ENCODE measurements at regions not wholly inside any gene's neighbourhood (a gene's known extent, or its start where the extent isn't known, plus 50 kb on each side); places are given as distances from the start of the nearest gene placed in this dataset.
A peak's percentile ranks its signal among the peaks of the same experiment; 100 is the strongest.

GRCh38 chr11:27234043-27234668, 128.9 kb downstream of the CCDC34 start (continued):
- TF ChIP-seq KDM1A (IDR thresholded peaks at IDR 0.05) = peak; percentile 20 to 56; a peak in 1 of 4 replicates
- TF ChIP-seq CEBPG (CRISPR knock-in tag; IDR thresholded peaks at IDR 0.05) = no peak
- TF ChIP-seq CEBPG (tag; conservative IDR thresholded peaks at IDR 0.05 in 1 of 2, IDR thresholded peaks at IDR 0.05 in 1 of 2) = peak in 1 of 2 experiments; percentile 59; a peak in 2 of 4 replicates
- no peak for TF ChIP-seq L3MBTL2 (IDR thresholded peaks at IDR 0.05)
- TF ChIP-seq CHD2 (IDR thresholded peaks at IDR 0.05; ENCODE audit: low read depth, low read length) = no peak
- TF ChIP-seq BMI1 (IDR thresholded peaks at IDR 0.05; ENCODE audit: low read length) = no peak

- no peak for TF ChIP-seq ZNF165 (CRISPR knock-in tag; IDR thresholded peaks at IDR 0.05; ENCODE audit: borderline replicate concordance)
- no peak for TF ChIP-seq CTBP1 (IDR thresholded peaks at IDR 0.05; ENCODE audit: borderline replicate concordance)
- TF ChIP-seq HNRNPLL (IDR thresholded peaks at IDR 0.05; ENCODE audit: low read depth, low read length, poor library complexity, severe bottlenecking) = no peak
- no peak for TF ChIP-seq CEBPB (tag; IDR thresholded peaks at IDR 0.05)
- TF ChIP-seq HIVEP1 (CRISPR knock-in tag; IDR thresholded peaks at IDR 0.05) = no peak
- no peak for TF ChIP-seq ZBTB9 (CRISPR knock-in tag; IDR thresholded peaks at IDR 0.05)
- no peak for TF ChIP-seq RCOR1 (IDR thresholded peaks at IDR 0.05; ENCODE audit: borderline replicate concordance in 1 of 2, low read depth in 2 of 2, low read length in 2 of 2)
- TF ChIP-seq ZNF668 (CRISPR knock-in tag; IDR thresholded peaks at IDR 0.05) = no peak
- TF ChIP-seq KHSRP (IDR thresholded peaks at IDR 0.05) = no peak
- TF ChIP-seq CEBPZ (IDR thresholded peaks at IDR 0.05; ENCODE audit: borderline replicate concordance, low read depth, low read length) = no peak
- TF ChIP-seq CXXC5 (CRISPR knock-in tag; IDR thresholded peaks at IDR 0.05) = no peak
- TF ChIP-seq POLR2B (IDR thresholded peaks at IDR 0.05; ENCODE audit: low read depth, partially characterized antibody) = no peak
- TF ChIP-seq CAMTA2 (CRISPR knock-in tag; conservative IDR thresholded peaks at IDR 0.05) = no peak
- WGBS (ENCODE audit: insufficient coverage, low coverage, missing lambda C conversion rate) = 13% methylated on average over 3 of the region's 3 CpGs
- BruUV-seq (replicated peaks) = no TSS peak
- Histone ChIP-seq H3K9ac (ENCODE audit: insufficient read depth in 1 of 2, low read depth in 2 of 2, low read length in 2 of 2) (no peak overlapping the region; a peak in 1 of 4 replicates), H3K9me1 (ENCODE audit: control insufficient read depth, insufficient read depth, low read length) (no peaks in the 10 kb centered on the region), H3K4me2 (ENCODE audit: insufficient read depth, low read length) (no peak overlapping the region), H3K4me3 (no peak overlapping the region), H3K27ac (ENCODE audit: extremely low read depth, low read depth, low read length) (no peak overlapping the region), H4K20me1 (replicated peaks; ENCODE audit: control insufficient read depth, insufficient read depth, low read length) (no peaks in the 10 kb centered on the region), H2AFZ (ENCODE audit: low read depth, low read length) (no peak overlapping the region), H3K27me3 (ENCODE audit: control insufficient read depth in 2 of 2, insufficient read depth in 2 of 2, low read length in 2 of 2) (peaks cover 12 to 15% of the 10 kb centered on the region in 2 experiments; a peak in 3 of 5 replicates), H3K79me2 (ENCODE audit: control insufficient read depth, insufficient read depth, low read length) (no peaks in the 10 kb centered on the region), H3K4me1 (replicated peaks in 1 of 2; ENCODE audit: control insufficient read depth in 2 of 2, insufficient read depth in 2 of 2, low read length in 2 of 2) (peaks cover 0 to 3% of the 10 kb centered on the region in 2 experiments; a peak in 2 of 5 replicates), H3K9me3 (replicated peaks; ENCODE audit: control insufficient read depth, insufficient read depth, low read depth, low read length) (no peaks in the 10 kb centered on the region), H3K36me3 (ENCODE audit: control insufficient read depth, insufficient read depth, low read length) (no peaks in the 10 kb centered on the region)
- ATAC-seq (no peak; the same call in 2 of the 3 replicates), FAIRE-seq (no peak), DNase-seq (ENCODE audit: extremely low read depth in 1 of 4, low spot score in 3 of 4) (no peak)
- in situ Hi-C loops (cut with MboI) (no loop called here), intact Hi-C loops (cut with micrococcal nuclease) (no loop called here)
- CTCF ChIA-PET (ENCODE audit: low intra/inter-chr PET ratio) = no interaction called here
- POLR2A ChIA-PET = interaction anchor here (0.5 to 1.4 kb wide), 3 partner anchors 9 to 29 kb away, joined by 3 to 5 read pairs (median 3); no protein-coding TSS in a partner anchor
Observed at GRCh38 chr11:27233654-27234042, 129.4 kb downstream of the CCDC34 start.

Measured in K562 (cell line).